ENCODE measurements at regions not wholly inside any gene's neighbourhood (a gene's known extent, or its start where the extent isn't known, plus 50 kb on each side); places are given as distances from the start of the nearest gene placed in this dataset.
A peak's percentile ranks its signal among the peaks of the same experiment; 100 is the strongest.

DNA sequence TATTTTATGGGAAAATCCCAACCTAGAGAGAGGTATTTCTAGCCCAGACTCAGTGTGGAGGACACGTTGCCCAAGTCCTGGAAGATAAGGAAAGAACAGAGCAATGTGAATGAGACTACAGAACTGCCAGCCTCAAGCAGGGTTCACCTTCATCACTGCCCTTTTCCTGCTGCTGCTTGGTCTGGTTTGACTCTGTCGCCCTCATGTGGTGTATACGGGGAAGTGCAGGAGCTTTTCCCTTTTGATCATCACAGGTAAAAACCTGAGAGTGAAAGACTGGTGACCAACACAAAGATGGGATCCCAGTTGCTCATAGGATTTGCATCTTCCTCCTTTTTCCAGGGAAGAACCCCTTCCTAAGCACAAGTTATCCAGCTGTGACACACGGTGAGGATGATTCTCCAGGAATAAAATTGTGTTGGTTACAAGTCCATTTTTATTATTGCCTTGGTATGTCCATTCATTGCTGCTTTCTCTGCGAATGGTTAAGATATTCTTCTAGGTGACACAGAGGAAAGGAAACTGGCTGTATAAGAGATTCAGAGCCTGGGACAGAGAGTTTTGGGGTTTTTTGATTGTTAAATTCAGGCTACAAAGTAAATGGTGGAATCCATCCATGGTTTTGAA lies 89.5 kb upstream of the CD53 start:
- H3F3A ChIP-seq (ENCODE audit: low read length, unreplicated experiment) = no peaks in the 10 kb centered on the region
- H3K4me1 ChIP-seq (ENCODE audit: insufficient read depth, low read length) = no peaks in the 10 kb centered on the region
- POLR2A ChIA-PET (ENCODE audit: unreplicated experiment) = no interaction called here
- H3K36me3 ChIP-seq (ENCODE audit: low read depth, low read length) = no peaks in the 10 kb centered on the region
- H3K9me3 ChIP-seq (ENCODE audit: low read length) = no peaks in the 10 kb centered on the region
- BruUV-seq (replicated peaks) = no TSS peak
- intact Hi-C loops (cut with micrococcal nuclease) = loop anchor here (1.0 kb wide), 4 partner anchors 152 to 249 kb away; no protein-coding TSS in a partner anchor
- DNase-seq (peak; percentile 73), ATAC-seq (peak; percentile 70)
- H3K9ac ChIP-seq (ENCODE audit: low read length) = no peak overlapping the region
- H3K27ac ChIP-seq (ENCODE audit: low read length) = no peak overlapping the region
- H3K27me3 ChIP-seq (ENCODE audit: low read length) = peaks cover 34% of the 10 kb centered on the region
- CTCF ChIA-PET = interaction anchor here (0.5 to 1.0 kb wide), 2 partner anchors 164 to 210 kb away, joined by 3 to 4 read pairs; no protein-coding TSS in a partner anchor
- no peak overlapping the region for H3K4me2 ChIP-seq (ENCODE audit: low read length)
- no peak overlapping the region for H3K4me3 ChIP-seq (ENCODE audit: low read length)
- no peaks in the 10 kb centered on the region for H4K20me1 ChIP-seq (ENCODE audit: low read length)
- no peaks in the 10 kb centered on the region for H3K79me2 ChIP-seq (ENCODE audit: low read length)
- TF ChIP-seq, protein P1, sequence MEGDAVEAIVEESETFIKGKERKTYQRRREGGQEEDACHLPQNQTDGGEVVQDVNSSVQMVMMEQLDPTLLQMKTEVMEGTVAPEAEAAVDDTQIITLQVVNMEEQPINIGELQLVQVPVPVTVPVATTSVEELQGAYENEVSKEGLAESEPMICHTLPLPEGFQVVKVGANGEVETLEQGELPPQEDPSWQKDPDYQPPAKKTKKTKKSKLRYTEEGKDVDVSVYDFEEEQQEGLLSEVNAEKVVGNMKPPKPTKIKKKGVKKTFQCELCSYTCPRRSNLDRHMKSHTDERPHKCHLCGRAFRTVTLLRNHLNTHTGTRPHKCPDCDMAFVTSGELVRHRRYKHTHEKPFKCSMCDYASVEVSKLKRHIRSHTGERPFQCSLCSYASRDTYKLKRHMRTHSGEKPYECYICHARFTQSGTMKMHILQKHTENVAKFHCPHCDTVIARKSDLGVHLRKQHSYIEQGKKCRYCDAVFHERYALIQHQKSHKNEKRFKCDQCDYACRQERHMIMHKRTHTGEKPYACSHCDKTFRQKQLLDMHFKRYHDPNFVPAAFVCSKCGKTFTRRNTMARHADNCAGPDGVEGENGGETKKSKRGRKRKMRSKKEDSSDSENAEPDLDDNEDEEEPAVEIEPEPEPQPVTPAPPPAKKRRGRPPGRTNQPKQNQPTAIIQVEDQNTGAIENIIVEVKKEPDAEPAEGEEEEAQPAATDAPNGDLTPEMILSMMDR (conservative IDR thresholded peaks at IDR 0.05; ENCODE audit: low read depth, low read length) = peak; percentile 92
- TF ChIP-seq EZH2phosphoT487 (IDR thresholded peaks at IDR 0.05; ENCODE audit: borderline replicate concordance, low read length) (no peak), EZH2 (IDR thresholded peaks at IDR 0.05; ENCODE audit: low read length, unreplicated experiment) (no peak)
- H3K9me2 ChIP-seq (replicated peaks; ENCODE audit: low read length) = no peaks in the 10 kb centered on the region
- no peak overlapping the region for H2AFZ ChIP-seq (ENCODE audit: low read length)

DNA sequence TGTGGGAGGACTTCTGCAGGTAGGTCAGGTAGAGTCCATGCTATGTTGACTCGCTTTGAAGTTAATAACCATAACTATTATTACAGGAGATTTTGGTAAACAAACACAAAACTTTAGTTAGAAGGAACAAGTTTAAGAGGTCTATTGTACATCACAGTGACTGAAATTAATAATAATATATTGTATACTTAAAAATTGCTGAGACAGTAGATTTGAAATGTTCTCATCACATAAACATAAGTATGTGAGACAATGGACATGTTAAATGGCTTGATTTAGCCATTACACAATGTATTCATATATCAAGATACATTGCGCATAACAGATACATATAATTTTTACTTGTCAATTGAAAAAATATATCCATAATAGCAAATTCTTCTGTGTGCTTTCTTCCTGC lies 91.4 kb upstream of the CD53 start:
- H2AFZ ChIP-seq (ENCODE audit: low read length) = no peak overlapping the region
- H3K4me3 ChIP-seq (ENCODE audit: low read length) = no peak overlapping the region
- BruUV-seq (replicated peaks) = no TSS peak
- intact Hi-C loops (cut with micrococcal nuclease) = no loop called here
- H3K4me1 ChIP-seq (ENCODE audit: insufficient read depth, low read length) = no peaks in the 10 kb centered on the region
- no peaks in the 10 kb centered on the region for H4K20me1 ChIP-seq (ENCODE audit: low read length)
- TF ChIP-seq EZH2 (IDR thresholded peaks at IDR 0.05; ENCODE audit: low read length, unreplicated experiment) (no peak), EZH2phosphoT487 (IDR thresholded peaks at IDR 0.05; ENCODE audit: borderline replicate concordance, low read length) (no peak)
- H3K36me3 ChIP-seq (ENCODE audit: low read depth, low read length) = no peaks in the 10 kb centered on the region
- peaks cover 44% of the 10 kb centered on the region for H3K27me3 ChIP-seq (ENCODE audit: low read length)
- ChIA-PET POLR2A (ENCODE audit: unreplicated experiment) (no interaction called here), CTCF (interaction anchor here (0.6 kb wide), 1 partner anchor 259 kb away, joined by 3 read pairs; no protein-coding TSS in a partner anchor)
- H3K9me3 ChIP-seq (ENCODE audit: low read length) = no peaks in the 10 kb centered on the region
- no peak overlapping the region for H3K4me2 ChIP-seq (ENCODE audit: low read length)
- DNase-seq (no peak), ATAC-seq (no peak)
- no peak overlapping the region for H3K27ac ChIP-seq (ENCODE audit: low read length)
- no peak overlapping the region for H3K9ac ChIP-seq (ENCODE audit: low read length)
- H3K79me2 ChIP-seq (ENCODE audit: low read length) = no peaks in the 10 kb centered on the region
- H3K9me2 ChIP-seq (replicated peaks; ENCODE audit: low read length) = no peaks in the 10 kb centered on the region
- no peaks in the 10 kb centered on the region for H3F3A ChIP-seq (ENCODE audit: low read length, unreplicated experiment)

DNA sequence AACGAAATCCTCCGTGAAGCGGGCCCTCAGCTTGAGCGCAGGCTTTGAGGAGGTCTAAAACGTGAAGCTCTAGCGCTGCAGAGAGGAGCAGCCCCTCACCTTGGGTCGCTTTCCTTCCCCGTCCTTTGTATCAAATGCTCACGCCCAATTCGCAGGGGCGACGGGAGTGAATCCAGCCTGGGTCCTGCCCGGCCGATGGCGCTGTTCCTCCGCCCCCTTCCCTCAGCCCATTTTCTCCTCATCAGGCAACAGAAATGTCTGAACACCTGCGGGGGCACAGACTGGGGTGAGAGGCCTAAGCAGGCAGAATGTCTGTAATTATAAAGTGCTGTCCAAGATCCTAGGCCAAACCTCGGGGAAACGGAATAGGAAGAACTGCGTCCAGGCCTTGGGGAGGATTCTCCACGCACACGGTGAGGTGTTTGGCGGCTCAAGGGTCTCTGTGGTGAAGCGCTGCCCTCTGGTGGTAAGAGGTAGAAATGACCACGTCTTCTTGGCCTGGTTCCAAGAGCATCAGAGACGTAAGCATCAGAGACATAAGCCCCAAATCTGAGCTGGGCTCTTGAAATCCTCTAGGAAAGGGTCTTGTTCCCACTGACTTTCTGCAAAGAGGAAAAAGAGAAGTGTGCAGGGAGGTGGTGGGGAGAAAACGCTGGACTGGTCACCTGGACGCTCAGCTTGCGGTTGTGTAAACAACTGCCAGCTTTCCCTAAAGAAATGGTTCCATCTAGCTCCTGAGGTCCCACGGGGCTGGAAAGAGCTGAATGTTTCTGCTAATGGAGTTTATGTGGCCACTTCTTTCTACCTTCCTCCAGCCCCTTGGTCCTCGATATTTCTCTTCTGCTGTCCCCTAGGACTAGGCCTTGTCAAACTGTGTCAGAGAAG lies 92.1 kb upstream of the CD53 start:
- Histone ChIP-seq H3K4me1 (ENCODE audit: insufficient read depth, low read length) (no peaks in the 10 kb centered on the region), H3K79me2 (ENCODE audit: low read length) (no peaks in the 10 kb centered on the region), H3K27ac (ENCODE audit: low read length) (no peak overlapping the region), H3K9me2 (replicated peaks; ENCODE audit: low read length) (no peaks in the 10 kb centered on the region), H3K27me3 (ENCODE audit: low read length) (peaks cover 44% of the 10 kb centered on the region), H3F3A (ENCODE audit: low read length, unreplicated experiment) (no peaks in the 10 kb centered on the region), H2AFZ (ENCODE audit: low read length) (0 out of 2 replicates have a peak overlapping the region, but pooled peaks have one; percentile 7), H3K36me3 (ENCODE audit: low read depth, low read length) (no peaks in the 10 kb centered on the region), H3K4me2 (ENCODE audit: low read length) (no peak overlapping the region), H4K20me1 (ENCODE audit: low read length) (no peaks in the 10 kb centered on the region), H3K4me3 (ENCODE audit: low read length) (no peak overlapping the region), H3K9ac (ENCODE audit: low read length) (no peak overlapping the region), H3K9me3 (ENCODE audit: low read length) (no peaks in the 10 kb centered on the region)
- DNase-seq (peak; percentile 90), ATAC-seq (peak; percentile 53; the same call in 1 of the 2 replicates)
- CTCF ChIA-PET = interaction anchor here (0.6 kb wide), 2 partner anchors 211 to 258 kb away, joined by 3 to 4 read pairs; no protein-coding TSS in a partner anchor
- POLR2A ChIA-PET (ENCODE audit: unreplicated experiment) = no interaction called here
- TF ChIP-seq, protein P1 (conservative IDR thresholded peaks at IDR 0.05; ENCODE audit: low read depth, low read length) = peak; percentile 82
- no peak for TF ChIP-seq EZH2 (IDR thresholded peaks at IDR 0.05; ENCODE audit: low read length, unreplicated experiment)
- intact Hi-C loops (cut with micrococcal nuclease) = no loop called here
- no TSS peak for BruUV-seq (replicated peaks)
